H1 (cell line): ENCODE measurements at regions not wholly inside any gene's neighbourhood (a gene's known extent, or its start where the extent isn't known, plus 50 kb on each side); places are given as distances from the start of the nearest gene placed in this dataset.

Experiments
- CTCF ChIA-PET: fragments of 300-600 bp; sonication (Branson Sonifier 250); formaldehyde crosslinking; loops from one replicate; lab custom pipeline; 2021; ENCODE audit not compliant: partially characterized antibody; lab: Charles Lee
- POLR2A ChIA-PET: fragments of 300-600 bp; sonication (Branson Sonifier 250); formaldehyde crosslinking; loops from one replicate; lab custom pipeline; 2021; ENCODE audit warnings: inconsistent platforms; ENCODE audit not compliant: partially characterized antibody; lab: Charles Lee
- DNase-seq, 2 experiments: peaks; one replicate each; pipeline versions ENCODE4 v3.0.0 to v3.0.0-alpha.2; 2010 to 2022; ENCODE audit warnings: low spot score in 2 of 2, low read depth in 1 of 2, mixed read lengths in 1 of 2
- FAIRE-seq: peaks from 2 replicates; lab custom pipeline; 2011; peaks lifted over from hg19 to GRCh38; lab: Jason Lieb, UNC
- H2AFZ ChIP-seq: 2 replicates; pipeline ENCODE4 v1.8.1; 2012; ENCODE audit warnings: low read length, inconsistent platforms
- H2AK5ac ChIP-seq: 2 replicates; pipeline ENCODE4 v1.6.1; 2013; ENCODE audit warnings: low read depth, low read length
- H2BK120ac ChIP-seq: replicated peaks from 2 replicates; pipeline ENCODE3; 2013; ENCODE audit warnings: low read depth, low read length, inconsistent platforms
- H2BK12ac ChIP-seq: 2 replicates; pipeline ENCODE4 v1.6.1; 2013; ENCODE audit warnings: low read depth, low read length
- H2BK15ac ChIP-seq: 2 replicates; pipeline ENCODE4 v1.6.1; 2013; ENCODE audit warnings: low read length
- H2BK20ac ChIP-seq: 2 replicates; pipeline ENCODE4 v1.6.1; 2013; ENCODE audit warnings: low read length
- H2BK5ac ChIP-seq: 2 replicates; pipeline ENCODE4 v1.6.1; 2013; ENCODE audit warnings: low read depth, low read length
- H3K14ac ChIP-seq: 2 replicates; pipeline ENCODE4 v1.6.1; 2013; ENCODE audit warnings: inconsistent platforms; ENCODE audit not compliant: insufficient read length
- H3K18ac ChIP-seq: 2 replicates; pipeline ENCODE4 v1.6.1; 2013; ENCODE audit warnings: low read length; ENCODE audit errors: extremely low read depth
- H3K23ac ChIP-seq: 2 replicates; pipeline ENCODE4 v1.6.1; 2013; ENCODE audit warnings: inconsistent platforms; ENCODE audit not compliant: insufficient read length
- H3K23me2 ChIP-seq: 2 replicates; pipeline ENCODE4 v1.6.1; 2013; ENCODE audit warnings: low read depth, low read length
- H3K27ac ChIP-seq: 2 replicates; pipeline ENCODE4 v1.6.1; 2011; ENCODE audit warnings: low read depth, low read length, inconsistent platforms
- H3K27me3 ChIP-seq, 4 experiments: replicated peaks in 1 of 4; 1 replicate in 1 of 4; 2 replicates in 3 of 4; pipeline versions ENCODE4 v1.6.1 to v1.8.1; 2011 to 2013; ENCODE audit warnings: low read length in 3 of 4, mild to moderate bottlenecking in 3 of 4, inconsistent platforms in 2 of 4, mixed read lengths in 2 of 4, moderate library complexity in 1 of 4; ENCODE audit not compliant: control insufficient read depth in 3 of 4, insufficient read depth in 3 of 4; ENCODE audit errors: extremely low read depth in 1 of 4
- H3K36me3 ChIP-seq, 4 experiments: 2 replicates each; pipeline versions ENCODE4 v1.6.1 to v1.8.1; 2011 to 2013; ENCODE audit warnings: mild to moderate bottlenecking in 4 of 4, low read length in 3 of 4, moderate library complexity in 2 of 4, control low read depth in 1 of 4, inconsistent platforms in 1 of 4; ENCODE audit not compliant: insufficient read depth in 4 of 4, control insufficient read depth in 2 of 4
- H3K4ac ChIP-seq: replicated peaks from 2 replicates; pipeline ENCODE3; 2013; ENCODE audit warnings: low read length, low read depth, mixed read lengths, inconsistent platforms; ENCODE audit not compliant: insufficient read length
- H3K4me1 ChIP-seq, 4 experiments: replicated peaks in 1 of 4; 1 replicate in 1 of 4; 2 replicates in 3 of 4; pipeline versions ENCODE4 v1.6.1 to v1.8.1; 2011 to 2013; ENCODE audit warnings: low read length in 3 of 4, inconsistent platforms in 2 of 4, mixed read lengths in 1 of 4; ENCODE audit not compliant: insufficient read depth in 4 of 4, control insufficient read depth in 3 of 4
- H3K4me2 ChIP-seq, 2 experiments: 2 replicates each; pipeline versions ENCODE4 v1.6.1 to v1.8.1; 2011 to 2013; ENCODE audit warnings: low read depth in 2 of 2, low read length in 2 of 2, control low read depth in 1 of 2, inconsistent platforms in 1 of 2, mild to moderate bottlenecking in 1 of 2; ENCODE audit not compliant: insufficient read depth in 1 of 2
- H3K4me3 ChIP-seq, 4 experiments: fragments of 200-600, 300-600 bp in 1 of 4; sonication (generic), shearing (Covaris generic), sonication (Bioruptor Twin) in 1 of 4; 2 replicates each; pipeline versions ENCODE4 v1.5.1 to v1.8.1; 2011 to 2016; ENCODE audit warnings: low read length in 4 of 4, low read depth in 3 of 4, control low read depth in 2 of 4, inconsistent platforms in 2 of 4, mild to moderate bottlenecking in 2 of 4, mixed read lengths in 1 of 4, moderate library complexity in 1 of 4; ENCODE audit not compliant: insufficient read depth in 2 of 4; ENCODE audit errors: extremely low read depth in 1 of 4
- H3K56ac ChIP-seq: replicated peaks from 2 replicates; pipeline ENCODE3; 2013; ENCODE audit warnings: low read depth, mild to moderate bottlenecking, mixed read lengths, low read length, inconsistent platforms; ENCODE audit not compliant: insufficient read length
- H3K79me1 ChIP-seq: 2 replicates; pipeline ENCODE4 v1.6.1; 2013; ENCODE audit warnings: low read depth, low read length, control low read depth
- H3K79me2 ChIP-seq, 2 experiments: 2 replicates each; pipeline versions ENCODE4 v1.6.1 to v1.8.1; 2012 to 2013; ENCODE audit warnings: low read length in 2 of 2, mild to moderate bottlenecking in 2 of 2, inconsistent platforms in 1 of 2; ENCODE audit not compliant: insufficient read depth in 2 of 2, control insufficient read depth in 1 of 2
- H3K9ac ChIP-seq, 4 experiments: replicated peaks in 1 of 4; 1 replicate in 1 of 4; 2 replicates in 3 of 4; pipeline versions ENCODE4 v1.6.1 to v1.8.1; 2011 to 2013; ENCODE audit warnings: low read depth in 3 of 4, low read length in 3 of 4, control low read depth in 2 of 4, mild to moderate bottlenecking in 2 of 4, moderate library complexity in 2 of 4, inconsistent platforms in 1 of 4; ENCODE audit errors: extremely low read depth in 1 of 4
- H3K9me3 ChIP-seq, 2 experiments: 2 replicates each; pipeline versions ENCODE4 v1.6.1 to v1.8.1; 2012 to 2013; ENCODE audit warnings: mild to moderate bottlenecking in 2 of 2, moderate library complexity in 2 of 2, control low read depth in 1 of 2, inconsistent platforms in 1 of 2, low read depth in 1 of 2, low read length in 1 of 2, mixed read lengths in 1 of 2; ENCODE audit not compliant: insufficient read depth in 2 of 2
- H4K20me1 ChIP-seq, 2 experiments: replicated peaks in 1 of 2; 2 replicates each; pipeline versions ENCODE3 to v1.8.1; 2011 to 2013; ENCODE audit warnings: inconsistent platforms in 2 of 2, low read length in 2 of 2, mild to moderate bottlenecking in 1 of 2; ENCODE audit not compliant: insufficient read depth in 2 of 2, control insufficient read depth in 1 of 2
- H4K5ac ChIP-seq: 2 replicates; pipeline ENCODE4 v1.6.1; 2013; ENCODE audit warnings: low read length, low read depth, mixed read lengths, inconsistent platforms; ENCODE audit not compliant: insufficient read length
- H4K8ac ChIP-seq: 2 replicates; pipeline ENCODE4 v1.8.0; 2013; ENCODE audit warnings: mild to moderate bottlenecking, moderate library complexity, low read length, inconsistent platforms; ENCODE audit not compliant: insufficient read depth; ENCODE audit errors: extremely low read depth
- H4K91ac ChIP-seq: replicated peaks from 2 replicates; pipeline ENCODE3; 2013; ENCODE audit warnings: low read length, mixed read lengths, inconsistent platforms; ENCODE audit not compliant: insufficient read length
- ASH2L ChIP-seq: fragments of 200-600, 300-600 bp; sonication (generic); IDR thresholded peaks from one replicate; pipeline ENCODE4 v1.7.1; 2017; ENCODE audit warnings: low read length
- BACH1 ChIP-seq: IDR thresholded peaks from 2 replicates; pipeline ENCODE4 v1.6.1; 2012; ENCODE audit warnings: low read length, improper control_type of control experiment
- HDAC6 ChIP-seq: IDR thresholded peaks from one replicate; pipeline ENCODE4 v1.7.1; 2012; ENCODE audit warnings: low read depth, mild to moderate bottlenecking, inconsistent platforms, low read length, moderate library complexity
- PHF8 ChIP-seq: fragments of 200-600 bp; sonication (generic); conservative IDR thresholded peaks from 2 replicates; pipeline ENCODE4 v1.7.1; 2012; ENCODE audit warnings: low read depth, mild to moderate bottlenecking, inconsistent platforms, low read length, moderate library complexity
- RAD21 ChIP-seq, 2 experiments: IDR thresholded peaks in 1 of 2; conservative IDR thresholded peaks in 1 of 2; 2 replicates each; pipeline ENCODE4 v1.6.1; 2011; ENCODE audit warnings: low read depth in 2 of 2, low read length in 2 of 2, improper control_type of control experiment in 1 of 2, inconsistent platforms in 1 of 2, mild to moderate bottlenecking in 1 of 2, moderate library complexity in 1 of 2
- RFX5 ChIP-seq: IDR thresholded peaks from 2 replicates; pipeline ENCODE4 v1.6.1; 2011; ENCODE audit warnings: low read depth, low read length, improper control_type of control experiment, borderline replicate concordance
- SAP30 ChIP-seq: fragments of 300-600 bp; sonication (generic); IDR thresholded peaks from 2 replicates; pipeline ENCODE4 v1.7.1; 2012; ENCODE audit warnings: low read length, moderate library complexity, mild to moderate bottlenecking, inconsistent platforms; ENCODE audit not compliant: insufficient read depth, insufficient replicate concordance
- SUZ12 ChIP-seq: fragments of 200-600 bp; sonication (generic); IDR thresholded peaks from 2 replicates; pipeline ENCODE4 v1.6.1; 2012; ENCODE audit warnings: mild to moderate bottlenecking, inconsistent platforms, low read length, moderate library complexity, mixed read lengths
- TBP ChIP-seq: IDR thresholded peaks from 2 replicates; pipeline ENCODE4 v1.6.1; 2011; ENCODE audit warnings: low read depth, low read length, improper control_type of control experiment
- WGBS, 2 experiments: shearing (Covaris generic) in 1 of 2; methylation state at CpG; one replicate each; pipeline versions ENCODE4 v1.1.6 to v1.1.7; 2013 to 2015; ENCODE audit warnings: low lambda C conversion rate in 2 of 2, mixed read lengths in 2 of 2, inconsistent platforms in 1 of 2, low coverage in 1 of 2, missing lambda C conversion rate in 1 of 2; ENCODE audit not compliant: insufficient replicate concordance in 2 of 2, insufficient coverage in 1 of 2, insufficient read length in 1 of 2; ENCODE audit errors: extremely low coverage in 1 of 2, missing lambda C conversion rate in 1 of 2; 5-methylcytosine and 5-hydroxymethylcytosine counted together

- Histone ChIP-seq H3K23ac (no peak overlapping the region), H2BK12ac (no peak overlapping the region), H4K91ac (peak overlapping the region; percentile 25), H3K27me3 (no peaks in the 10 kb centered on the region), H2BK120ac (no peak overlapping the region), H4K8ac (no peak overlapping the region; the same call in 1 of the 2 replicates), H2BK5ac (no peak overlapping the region), H3K4me1 (no peaks in the 10 kb centered on the region), H2BK15ac (no peak overlapping the region), H2BK20ac (0 out of 2 replicates have a peak overlapping the region, but pooled peaks have one; percentile 51), H3K4ac (no peak overlapping the region), H3K36me3 (no peaks in the 10 kb centered on the region), H4K5ac (no peak overlapping the region), H3K79me1 (no peaks in the 10 kb centered on the region), H3K9me3 (peaks cover 0 to 4% of the 10 kb centered on the region in 2 experiments; a peak in 1 of 4 replicates), H3K14ac (no peak overlapping the region), H3K4me2 (no peak overlapping the region), H3K27ac (no peak overlapping the region), H3K79me2 (no peaks in the 10 kb centered on the region), H2AFZ (no peak overlapping the region), H3K9ac (no peak overlapping the region), H2AK5ac (peak overlapping the region; percentile 29; the same call in 1 of the 2 replicates), H3K56ac (no peak overlapping the region), H3K18ac (no peak overlapping the region), H4K20me1 (no peaks in the 10 kb centered on the region), H3K23me2 (no peaks in the 10 kb centered on the region), H3K4me3 (no peak overlapping the region)
- WGBS, 2 experiments = 89% methylated on average over 7 of the region's 7 CpGs; no CpG with 5 or more reads in 1 of the 2 experiments
- TF ChIP-seq SAP30 = no peak
- TF ChIP-seq RFX5 = no peak
- no peak for TF ChIP-seq SUZ12
- TF ChIP-seq PHF8 = no peak
- TF ChIP-seq RAD21 (IDR thresholded peaks at IDR 0.05 in 1 of 2, conservative IDR thresholded peaks at IDR 0.05 in 1 of 2; ENCODE audit: low read depth in 2 of 2, low read length in 2 of 2) = no peak
- TF ChIP-seq BACH1 = no peak
- no peak for TF ChIP-seq TBP
- no peak for TF ChIP-seq ASH2L
- no peak for TF ChIP-seq HDAC6
- FAIRE-seq (no peak), DNase-seq (peak in 1 of 2 experiments; percentile 19)
- ChIA-PET CTCF (no interaction called here), POLR2A (interaction anchor here (0.7 kb wide), 1 partner anchor 648 kb away, joined by 3 read pairs; no protein-coding TSS in a partner anchor)
These were observed 60.4 kb upstream of the MSI2 start for GRCh38 chr17:57195785-57196460.
